ENCODE measurements at regions not wholly inside any gene's neighbourhood (a gene's known extent, or its start where the extent isn't known, plus 50 kb on each side); places are given as distances from the start of the nearest gene placed in this dataset.
A peak's percentile ranks its signal among the peaks of the same experiment; 100 is the strongest.
"Not testable (repeated sequence)": the region's sequence is repeated elsewhere in the genome, so short reads cannot be mapped to it uniquely, and the experiment has no call there.

- DNase-seq = no peak
These were observed 947.8 kb downstream of the XPNPEP1 start for GRCh38 chr10:108975459-108976058.

- no peak for DNase-seq
These were observed 953.3 kb downstream of the XPNPEP1 start for GRCh38 chr10:108970016-108970415.

GRCh38 chr10:108966411-108966810, 956.9 kb downstream of the XPNPEP1 start:
- no peak for DNase-seq

GRCh38 chr10:108966005-108966404, 957.3 kb downstream of the XPNPEP1 start:
- no peak for DNase-seq

GRCh38 chr10:108962172-108962571, 961.1 kb downstream of the XPNPEP1 start:
- DNase-seq = no peak

- no peak for DNase-seq
These were observed 965.6 kb downstream of the XPNPEP1 start for GRCh38 chr10:108957681-108958080.

GRCh38 chr10:108956149-108956548, 967.2 kb downstream of the XPNPEP1 start:
- no peak for DNase-seq

- not testable (repeated sequence) for DNase-seq
These were observed 1003.3 kb downstream of the XPNPEP1 start for GRCh38 chr10:108920029-108920428.

- peak in 3 of 51 donors; percentile 1 for DNase-seq
These were observed 1010.0 kb downstream of the XPNPEP1 start for GRCh38 chr10:108913300-108913699.

GRCh38 chr10:108911814-108912541, 1011.3 kb downstream of the XPNPEP1 start:
- peak in 39 of 51 donors; percentile 1 to 60 (median 27) for DNase-seq

- DNase-seq = no peak
These were observed 1015.2 kb downstream of the XPNPEP1 start for GRCh38 chr10:108908096-108908495.

GRCh38 chr10:108905821-108906220, 1017.5 kb downstream of the XPNPEP1 start:
- no peak for DNase-seq

- no peak for DNase-seq
These were observed 1018.1 kb downstream of the XPNPEP1 start for GRCh38 chr10:108905171-108905570.

- no peak for DNase-seq
These were observed 1019.0 kb downstream of the XPNPEP1 start for GRCh38 chr10:108904163-108904838.

GRCh38 chr10:108902619-108903285, 1020.6 kb downstream of the XPNPEP1 start:
- no peak for DNase-seq

GRCh38 chr10:108901781-108902618, 1021.3 kb downstream of the XPNPEP1 start:
- no peak for DNase-seq

- DNase-seq = no peak
These were observed 1023.6 kb downstream of the XPNPEP1 start for GRCh38 chr10:108899670-108900069.

GRCh38 chr10:108894402-108895301, 1028.7 kb downstream of the XPNPEP1 start:
- no peak for DNase-seq

- peak in 1 of 51 donors; percentile 1 for DNase-seq
These were observed 1046.2 kb downstream of the XPNPEP1 start for GRCh38 chr10:108877095-108877561.

- DNase-seq = no peak
These were observed 1050.5 kb downstream of the XPNPEP1 start for GRCh38 chr10:108872854-108873253.

Data from hypothalamus (tissue), 51 donors.